T-cell (primary cell): ENCODE measurements at regions not wholly inside any gene's neighbourhood (a gene's known extent, or its start where the extent isn't known, plus 50 kb on each side); places are given as distances from the start of the nearest gene placed in this dataset.

Experiments used
- ATAC-seq, 4 experiments: fragments of 200-7000 bp in 3 of 4; fragments of 150-1000 bp in 1 of 4; cut with Tn5 transposase; replicated peaks in 1 of 4; 1 replicate in 3 of 4; 2 replicates in 1 of 4; pipeline ENCODE4 v1.10.0; 2021; ENCODE audit warnings: moderate library complexity in 3 of 4, mild to moderate bottlenecking in 2 of 4, moderate number of reproducible peaks in 1 of 4
- CTCF ChIA-PET, 2 donors: fragments of 300-600 bp; sonication (Branson Sonifier 250); formaldehyde crosslinking; loops; one replicate each; lab custom pipeline; 2022; ENCODE audit warnings: antibody characterized with exemption in 2 of 2; lab: Charles Lee
- POLR2A ChIA-PET, 2 donors: fragments of 300-600 bp; sonication (Branson Sonifier 250); formaldehyde crosslinking; loops; one replicate each; lab custom pipeline; 2022; ENCODE audit warnings: antibody characterized with exemption in 2 of 2; lab: Charles Lee
- DNase-seq, 35 experiments: peaks; one replicate each; pipeline versions ENCODE4 v3.0.0 to v3.0.0-alpha.2; 2013 to 2023
- H3K27ac ChIP-seq: one replicate; pipeline ENCODE4 v1.5.1; 2013; ENCODE audit warnings: low read length
- H3K27me3 ChIP-seq, 2 experiments: replicated peaks in 1 of 2; 1 replicate in 1 of 2; 2 replicates in 1 of 2; pipeline versions ENCODE4 v1.6.1 to v1.7.0; 2013; ENCODE audit warnings: low read length in 1 of 2, mixed read lengths in 1 of 2; ENCODE audit not compliant: control insufficient read depth in 2 of 2, insufficient read depth in 2 of 2; ENCODE audit errors: extremely low read depth in 1 of 2
- H3K36me3 ChIP-seq, 2 donors: 1 replicate in 1 of 2; 2 replicates in 1 of 2; pipeline versions ENCODE4 v1.6.1 to v1.7.0; 2013; ENCODE audit warnings: low read length in 1 of 2; ENCODE audit not compliant: control insufficient read depth in 2 of 2, insufficient read depth in 1 of 2; ENCODE audit errors: extremely low read depth in 1 of 2
- H3K4me1 ChIP-seq, 2 experiments: 1 replicate in 1 of 2; 2 replicates in 1 of 2; pipeline versions ENCODE4 v1.6.1 to v1.7.0; 2013; ENCODE audit warnings: low read length in 2 of 2, mixed read lengths in 1 of 2; ENCODE audit not compliant: insufficient read depth in 2 of 2, control insufficient read depth in 1 of 2; ENCODE audit errors: extremely low read depth in 1 of 2
- H3K4me3 ChIP-seq, 2 donors: 1 replicate in 1 of 2; 2 replicates in 1 of 2; pipeline versions ENCODE4 v1.5.1 to v1.7.0; 2013; ENCODE audit warnings: mild to moderate bottlenecking in 2 of 2, low read length in 1 of 2, moderate library complexity in 1 of 2; ENCODE audit not compliant: control insufficient read depth in 1 of 2; ENCODE audit errors: extremely low read depth in 1 of 2
- H3K9me3 ChIP-seq: 2 replicates; pipeline ENCODE4 v1.7.0; 2013
- H3K27ac Mint-ChIP-seq, 2 donors: one replicate each; pipeline ENCODE4 v1.8.0; 2020 to 2021; ENCODE audit warnings: mild to moderate bottlenecking in 2 of 2, mixed read lengths in 2 of 2
- H3K27me3 Mint-ChIP-seq, 2 donors: one replicate each; pipeline ENCODE4 v1.8.0; 2021 to 2022; ENCODE audit warnings: mixed read lengths in 2 of 2
- H3K36me3 Mint-ChIP-seq: one replicate; pipeline ENCODE4 v1.8.0; 2021; ENCODE audit warnings: mixed read lengths
- H3K4me1 Mint-ChIP-seq, 3 donors: one replicate each; pipeline ENCODE4 v1.8.0; 2020 to 2022; ENCODE audit warnings: mixed read lengths in 3 of 3, mild to moderate bottlenecking in 1 of 3
- H3K4me3 Mint-ChIP-seq, 3 donors: one replicate each; pipeline ENCODE4 v1.8.0; 2020 to 2022; ENCODE audit warnings: mild to moderate bottlenecking in 3 of 3, mixed read lengths in 3 of 3, moderate library complexity in 3 of 3
- H3K9me3 Mint-ChIP-seq, 3 donors: one replicate each; pipeline ENCODE4 v1.8.0; 2020 to 2022; ENCODE audit warnings: mixed read lengths in 3 of 3
- WGBS: methylation state at CpG from one replicate; pipeline ENCODE4 v1.1.5; 2013; ENCODE audit warnings: missing lambda C conversion rate; ENCODE audit not compliant: insufficient coverage; 5-methylcytosine and 5-hydroxymethylcytosine counted together

- no CpG with 5 or more reads among the region's 2 CpGs for WGBS
- Histone ChIP-seq H3K36me3 (no peaks in the 10 kb centered on the region), H3K4me1 (no peaks in the 10 kb centered on the region), H3K9me3 (no peaks in the 10 kb centered on the region), H3K4me3 (no peak overlapping the region), H3K27me3 (no peaks in the 10 kb centered on the region), H3K27ac (no peak overlapping the region)
- Mint-ChIP-seq H3K4me1 (no peaks in the 10 kb centered on the region), H3K4me3 (no peak overlapping the region), H3K36me3 (no peaks in the 10 kb centered on the region), H3K27ac (no peak overlapping the region), H3K27me3 (no peaks in the 10 kb centered on the region), H3K9me3 (peaks cover 5 to 9% (median 9%) of the 10 kb centered on the region in 3 donors)
- ChIA-PET CTCF (no interaction called here), POLR2A (no interaction called here)
- ATAC-seq (no peak), DNase-seq (no peak)
These were observed 594.4 kb upstream of the UBE2E2 start for GRCh38 chr3:22608721-22609120.

DNA sequence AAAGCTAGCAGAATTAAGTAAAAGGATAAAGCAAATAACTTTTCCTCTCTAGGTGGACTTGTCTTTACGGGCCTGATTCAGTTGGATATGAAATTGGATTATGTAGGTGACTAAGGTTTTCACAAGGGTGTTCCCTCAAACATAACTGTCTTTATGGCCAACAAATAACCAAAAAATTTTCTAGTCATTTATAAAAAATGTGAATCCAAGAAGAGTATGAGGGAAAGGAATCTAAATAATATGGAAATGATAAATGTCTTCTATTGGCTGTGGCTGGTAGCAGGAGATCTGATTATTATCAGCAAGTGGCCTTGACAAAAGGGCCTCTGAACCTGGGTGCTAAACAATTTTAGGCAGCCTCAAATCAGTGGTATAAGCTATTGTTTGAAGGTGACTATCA, 594.0 kb upstream of the UBE2E2 start:
- H3K36me3 Mint-ChIP-seq = no peaks in the 10 kb centered on the region
- H3K4me1 Mint-ChIP-seq = no peaks in the 10 kb centered on the region
- Histone ChIP-seq H3K4me3 (no peak overlapping the region), H3K4me1 (no peaks in the 10 kb centered on the region), H3K9me3 (no peaks in the 10 kb centered on the region), H3K27me3 (no peaks in the 10 kb centered on the region), H3K36me3 (no peaks in the 10 kb centered on the region), H3K27ac (no peak overlapping the region)
- no peak overlapping the region for H3K4me3 Mint-ChIP-seq
- ATAC-seq (no peak), DNase-seq (no peak)
- peaks cover 5 to 9% (median 9%) of the 10 kb centered on the region in 3 donors for H3K9me3 Mint-ChIP-seq
- WGBS = no CpG with 5 or more reads among the region's 1 CpG
- H3K27me3 Mint-ChIP-seq = no peaks in the 10 kb centered on the region
- CTCF ChIA-PET = no interaction called here
- POLR2A ChIA-PET = no interaction called here
- no peak overlapping the region for H3K27ac Mint-ChIP-seq

DNA sequence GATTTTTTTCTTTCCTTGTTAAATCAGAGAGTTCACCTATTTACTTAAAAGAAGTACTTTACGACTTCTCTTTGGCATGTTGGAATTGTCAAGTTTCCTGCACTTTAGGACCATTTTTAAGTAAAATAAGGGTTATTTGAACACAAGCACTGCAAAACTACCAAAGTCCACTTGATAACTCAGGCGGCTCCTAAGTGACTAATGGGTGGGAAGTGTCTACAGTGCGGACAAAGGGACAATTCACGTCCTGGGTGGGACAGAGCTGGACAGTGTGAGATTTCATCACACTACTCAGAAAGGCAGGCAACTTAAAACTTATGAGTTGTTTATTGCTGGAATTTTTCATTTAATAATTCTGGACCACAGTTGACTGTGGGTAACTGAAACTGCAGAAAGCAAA, 590.2 kb upstream of the UBE2E2 start:
- no peaks in the 10 kb centered on the region for H3K27me3 ChIP-seq
- no peak overlapping the region for H3K4me3 ChIP-seq
- no peak overlapping the region for H3K27ac ChIP-seq
- no peak overlapping the region for H3K27ac Mint-ChIP-seq
- DNase-seq (no peak), ATAC-seq (no peak)
- no CpG with 5 or more reads among the region's 4 CpGs for WGBS
- no peaks in the 10 kb centered on the region for H3K27me3 Mint-ChIP-seq
- POLR2A ChIA-PET = no interaction called here
- H3K9me3 Mint-ChIP-seq = peaks cover 3 to 13% (median 5%) of the 10 kb centered on the region in 3 donors
- no peak overlapping the region for H3K4me3 Mint-ChIP-seq
- CTCF ChIA-PET = no interaction called here
- no peaks in the 10 kb centered on the region for H3K4me1 ChIP-seq
- H3K9me3 ChIP-seq = no peaks in the 10 kb centered on the region
- no peaks in the 10 kb centered on the region for H3K36me3 ChIP-seq
- no peaks in the 10 kb centered on the region for H3K4me1 Mint-ChIP-seq
- no peaks in the 10 kb centered on the region for H3K36me3 Mint-ChIP-seq

DNA sequence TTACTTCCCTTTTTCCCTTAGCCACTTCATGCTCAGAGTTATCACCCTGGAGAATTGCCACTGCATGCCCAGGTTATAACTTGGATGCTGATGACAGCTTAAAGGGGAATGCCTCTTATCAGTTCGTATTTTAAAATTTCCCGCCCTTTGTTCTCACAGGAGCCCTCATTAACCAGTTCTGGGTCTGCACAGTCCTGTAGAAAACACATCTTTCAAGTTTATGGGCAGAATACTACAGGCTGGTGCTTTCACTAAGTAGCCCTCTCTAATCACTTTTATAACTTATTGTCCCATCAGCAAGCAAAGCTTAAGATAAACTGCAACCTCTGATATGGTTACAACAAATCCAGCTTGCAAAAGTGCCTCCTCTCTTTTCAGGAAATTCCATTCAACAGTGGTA, 587.3 kb upstream of the UBE2E2 start:
- DNase-seq = no peak
- H3K4me1 Mint-ChIP-seq = no peaks in the 10 kb centered on the region

DNA sequence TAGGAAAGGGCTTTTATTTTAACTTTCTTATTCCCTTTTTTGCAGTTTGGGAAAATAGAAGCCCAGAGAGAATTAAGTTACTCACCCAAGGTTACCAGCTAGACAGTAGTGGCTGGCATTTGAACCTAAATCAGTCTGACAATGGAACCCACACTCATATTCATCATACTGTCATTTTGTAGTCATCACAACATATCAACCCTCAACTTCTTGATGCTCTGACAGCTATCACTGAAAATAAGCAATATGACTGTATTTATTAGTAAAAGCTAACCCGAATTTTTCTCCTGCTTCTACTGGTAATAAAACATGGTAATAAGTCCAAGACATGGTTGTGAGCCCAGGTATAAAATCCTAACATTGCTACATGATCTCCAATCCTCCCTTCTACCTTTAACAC, 585.8 kb upstream of the UBE2E2 start:
- H3K4me3 ChIP-seq = no peak overlapping the region
- Mint-ChIP-seq H3K36me3 (no peaks in the 10 kb centered on the region), H3K27me3 (no peaks in the 10 kb centered on the region), H3K27ac (no peak overlapping the region), H3K4me1 (no peaks in the 10 kb centered on the region), H3K9me3 (peaks cover 2 to 9% (median 3%) of the 10 kb centered on the region in 3 donors), H3K4me3 (no peak overlapping the region)
- POLR2A ChIA-PET = no interaction called here
- no peaks in the 10 kb centered on the region for H3K27me3 ChIP-seq
- H3K27ac ChIP-seq = no peak overlapping the region
- DNase-seq (no peak), ATAC-seq (no peak)
- no peaks in the 10 kb centered on the region for H3K36me3 ChIP-seq
- no peaks in the 10 kb centered on the region for H3K4me1 ChIP-seq
- CTCF ChIA-PET = no interaction called here
- WGBS = no CpG with 5 or more reads among the region's 1 CpG
- no peaks in the 10 kb centered on the region for H3K9me3 ChIP-seq

More for the DNA sequence above, 587.3 kb upstream of the UBE2E2 start:
- Histone ChIP-seq H3K9me3 (no peaks in the 10 kb centered on the region), H3K4me3 (no peak overlapping the region), H3K36me3 (no peaks in the 10 kb centered on the region), H3K27me3 (no peaks in the 10 kb centered on the region), H3K27ac (no peak overlapping the region), H3K4me1 (no peaks in the 10 kb centered on the region)
- 36% methylated on average over 2 of the region's 2 CpGs for WGBS
- H3K4me3 Mint-ChIP-seq = no peak overlapping the region
- no peaks in the 10 kb centered on the region for H3K36me3 Mint-ChIP-seq
- H3K9me3 Mint-ChIP-seq = peaks cover 0 to 9% (median 3%) of the 10 kb centered on the region in 3 donors
- CTCF ChIA-PET = no interaction called here
- no peaks in the 10 kb centered on the region for H3K27me3 Mint-ChIP-seq
- no peak overlapping the region for H3K27ac Mint-ChIP-seq
- POLR2A ChIA-PET = no interaction called here
- ATAC-seq = no peak

DNA sequence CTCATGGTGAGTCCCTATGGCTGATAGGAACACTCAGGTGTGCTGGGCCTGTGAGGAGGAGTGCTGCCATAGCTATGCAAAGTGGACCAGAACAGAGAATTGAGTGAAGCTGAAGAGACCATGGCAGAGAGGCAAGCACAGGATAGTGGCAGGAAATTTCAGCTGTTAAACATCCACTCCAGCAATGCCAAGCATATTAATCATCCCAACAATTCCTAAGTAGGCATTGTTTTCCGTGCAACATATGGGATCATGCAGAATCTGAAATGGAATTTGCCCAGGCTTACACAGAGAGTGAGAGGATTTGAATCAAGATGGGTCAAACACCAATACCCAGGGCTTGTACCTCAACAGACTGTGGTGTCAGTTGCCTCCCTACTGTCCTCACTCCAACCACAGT, 582.6 kb upstream of the UBE2E2 start:
- H3K27ac ChIP-seq = no peak overlapping the region
- no peaks in the 10 kb centered on the region for H3K36me3 ChIP-seq
- Mint-ChIP-seq H3K27me3 (no peaks in the 10 kb centered on the region), H3K4me3 (no peak overlapping the region), H3K4me1 (no peaks in the 10 kb centered on the region), H3K9me3 (peaks cover 0 to 11% (median 4%) of the 10 kb centered on the region in 3 donors), H3K36me3 (no peaks in the 10 kb centered on the region), H3K27ac (no peak overlapping the region)
- H3K27me3 ChIP-seq = no peaks in the 10 kb centered on the region
- no peaks in the 10 kb centered on the region for H3K9me3 ChIP-seq
- no CpG with 5 or more reads among the region's 1 CpG for WGBS
- H3K4me1 ChIP-seq = no peaks in the 10 kb centered on the region
- ChIA-PET CTCF (interaction anchor here in 1 of 2 donors (0.6 kb wide), 1 partner anchor 32 kb away, joined by 10 read pairs; no protein-coding TSS in a partner anchor), POLR2A (no interaction called here)
- H3K4me3 ChIP-seq = no peak overlapping the region
- DNase-seq (no peak), ATAC-seq (no peak)

GRCh38 chr3:22621205-22621809, 581.8 kb upstream of the UBE2E2 start:
- H3K4me3 Mint-ChIP-seq = no peak overlapping the region

More at GRCh38 chr3:22621205-22621809, 581.8 kb upstream of the UBE2E2 start:
- Histone ChIP-seq H3K4me1 (no peaks in the 10 kb centered on the region), H3K4me3 (no peak overlapping the region), H3K27ac (no peak overlapping the region), H3K9me3 (no peaks in the 10 kb centered on the region), H3K27me3 (no peaks in the 10 kb centered on the region), H3K36me3 (no peaks in the 10 kb centered on the region)
- POLR2A ChIA-PET = no interaction called here
- no peak overlapping the region for H3K27ac Mint-ChIP-seq
- no peaks in the 10 kb centered on the region for H3K27me3 Mint-ChIP-seq
- no peaks in the 10 kb centered on the region for H3K4me1 Mint-ChIP-seq
- no peak for ATAC-seq
- WGBS = no CpG with 5 or more reads among the region's 4 CpGs
- H3K9me3 Mint-ChIP-seq = peaks cover 0 to 15% (median 4%) of the 10 kb centered on the region in 3 donors
- no peaks in the 10 kb centered on the region for H3K36me3 Mint-ChIP-seq
- no peak for DNase-seq
- CTCF ChIA-PET = no interaction called here
